Hepatocyte (in vitro differentiated cells): ENCODE measurements at regions not wholly inside any gene's neighbourhood (a gene's known extent, or its start where the extent isn't known, plus 50 kb on each side); places are given as distances from the start of the nearest gene placed in this dataset.

Experiments
- DNase-seq: peaks from one replicate; pipeline ENCODE4 v3.0.0-alpha.2; 2016; ENCODE audit warnings: low spot score
- H2AFZ ChIP-seq: fragments of 200-600 bp; sonication (generic); 2 replicates; pipeline ENCODE4 v1.6.0; 2016; ENCODE audit warnings: antibody characterized with exemption, mild to moderate bottlenecking
- H3K27ac ChIP-seq: fragments of 200-600 bp; sonication (generic); 2 replicates; pipeline ENCODE4 v1.5.1; 2016; ENCODE audit warnings: mild to moderate bottlenecking
- H3K27me3 ChIP-seq: fragments of 200-600 bp; sonication (generic); 2 replicates; pipeline ENCODE4 v1.6.1; 2016
- H3K36me3 ChIP-seq: fragments of 200-600 bp; sonication (generic); replicated peaks from 2 replicates; pipeline ENCODE4 v1.5.1; 2016; ENCODE audit warnings: low read depth; ENCODE audit not compliant: insufficient read depth
- H3K4me1 ChIP-seq: fragments of 200-600 bp; sonication (generic); 2 replicates; pipeline ENCODE4 v1.5.1; 2016; ENCODE audit warnings: mild to moderate bottlenecking, moderate library complexity; ENCODE audit not compliant: insufficient read depth
- H3K4me2 ChIP-seq: fragments of 200-600 bp; sonication (generic); 2 replicates; pipeline ENCODE4 v1.6.0; 2016
- H3K4me3 ChIP-seq: fragments of 200-600 bp; sonication (generic); 2 replicates; pipeline ENCODE4 v1.5.1; 2016; ENCODE audit warnings: mild to moderate bottlenecking
- H3K79me2 ChIP-seq: fragments of 200-600 bp; sonication (generic); 2 replicates; pipeline ENCODE4 v1.6.0; 2017; ENCODE audit warnings: mild to moderate bottlenecking
- H3K9me2 ChIP-seq: fragments of 200-600 bp; sonication (generic); replicated peaks from 2 replicates; pipeline ENCODE4 v1.6.0; 2017; ENCODE audit warnings: mild to moderate bottlenecking; ENCODE audit not compliant: insufficient read depth
- H3K9me3 ChIP-seq: fragments of 200-600 bp; sonication (generic); 2 replicates; pipeline ENCODE4 v1.5.1; 2016; ENCODE audit warnings: low read depth, mild to moderate bottlenecking
- H4K20me1 ChIP-seq: fragments of 200-600 bp; sonication (generic); 2 replicates; pipeline ENCODE4 v1.6.0; 2016; ENCODE audit warnings: mild to moderate bottlenecking; ENCODE audit not compliant: insufficient read depth, poor library complexity, severe bottlenecking
- CTCF ChIP-seq: fragments of 200-600 bp; sonication (generic); IDR thresholded peaks from 2 replicates; pipeline ENCODE4 v1.5.1; 2016; ENCODE audit warnings: antibody characterized with exemption, mild to moderate bottlenecking; ENCODE audit not compliant: poor library complexity
- EZH2 ChIP-seq: fragments of 200-600 bp; sonication (generic); IDR thresholded peaks from 2 replicates; pipeline ENCODE4 v1.6.1; 2016; ENCODE audit warnings: antibody characterized with exemption, mild to moderate bottlenecking, borderline replicate concordance
- EZH2phosphoT487 ChIP-seq: fragments of 200-600 bp; sonication (generic); IDR thresholded peaks from one replicate; pipeline ENCODE4 v1.6.1; 2018; ENCODE audit warnings: antibody characterized with exemption, mild to moderate bottlenecking, low read depth, moderate library complexity; ENCODE audit not compliant: unreplicated experiment, severe bottlenecking
- WGBS: methylation state at CpG from one replicate; pipeline ENCODE4 v1.1.6; 2016; ENCODE audit warnings: low lambda C conversion rate; ENCODE audit errors: missing lambda C conversion rate; 5-methylcytosine and 5-hydroxymethylcytosine counted together

- H3K4me2 ChIP-seq: no peak overlapping the region
- H3K27me3 ChIP-seq: no peaks in the 10 kb centered on the region
- H3K4me3 ChIP-seq: no peak overlapping the region
- H3K4me1 ChIP-seq: no peaks in the 10 kb centered on the region
- no peak overlapping the region for H3K27ac ChIP-seq
- WGBS: 99% methylated on average over 3 of the region's 3 CpGs
- no peaks in the 10 kb centered on the region for H3K9me2 ChIP-seq
- no peak for DNase-seq
- no peaks in the 10 kb centered on the region for H3K36me3 ChIP-seq
- no peak overlapping the region for H2AFZ ChIP-seq
- no peaks in the 10 kb centered on the region for H4K20me1 ChIP-seq
- no peaks in the 10 kb centered on the region for H3K79me2 ChIP-seq
- TF ChIP-seq EZH2phosphoT487 (no peak), CTCF (no peak), EZH2 (no peak)
- no peaks in the 10 kb centered on the region for H3K9me3 ChIP-seq
These were observed 563.9 kb upstream of the SEMA6A start for GRCh38 chr5:117138523-117138922.

- no peaks in the 10 kb centered on the region for H3K79me2 ChIP-seq
- no peaks in the 10 kb centered on the region for H4K20me1 ChIP-seq
- no peaks in the 10 kb centered on the region for H3K36me3 ChIP-seq
- no peaks in the 10 kb centered on the region for H3K27me3 ChIP-seq
- no peak overlapping the region for H3K4me2 ChIP-seq
- TF ChIP-seq CTCF: no peak
- no peak for TF ChIP-seq EZH2phosphoT487
- H3K27ac ChIP-seq: no peak overlapping the region
- no peak for DNase-seq
- no peaks in the 10 kb centered on the region for H3K9me2 ChIP-seq
- no peaks in the 10 kb centered on the region for H3K4me1 ChIP-seq
- no peak overlapping the region for H3K4me3 ChIP-seq
- H2AFZ ChIP-seq: no peak overlapping the region
- 82% methylated on average over 2 of the region's 2 CpGs for WGBS
- H3K9me3 ChIP-seq: no peaks in the 10 kb centered on the region
These were observed 561.2 kb upstream of the SEMA6A start for GRCh38 chr5:117135851-117136250.

- H3K4me2 ChIP-seq: no peak overlapping the region
- H3K27ac ChIP-seq: no peak overlapping the region
- H3K79me2 ChIP-seq: no peaks in the 10 kb centered on the region
- H3K36me3 ChIP-seq: no peaks in the 10 kb centered on the region
- H3K27me3 ChIP-seq: no peaks in the 10 kb centered on the region
- no peaks in the 10 kb centered on the region for H3K9me2 ChIP-seq
- no peak overlapping the region for H2AFZ ChIP-seq
- H3K9me3 ChIP-seq: no peaks in the 10 kb centered on the region
- TF ChIP-seq CTCF (no peak), EZH2phosphoT487 (no peak), EZH2 (no peak)
- H3K4me3 ChIP-seq: no peak overlapping the region
- no peak for DNase-seq
- H4K20me1 ChIP-seq: no peaks in the 10 kb centered on the region
- H3K4me1 ChIP-seq: no peaks in the 10 kb centered on the region
These were observed 558.6 kb upstream of the SEMA6A start for GRCh38 chr5:117133198-117133597.

GRCh38 chr5:117131876-117132275, 557.3 kb upstream of the SEMA6A start:
- DNase-seq: no peak
- no peak overlapping the region for H2AFZ ChIP-seq
- no peak for TF ChIP-seq EZH2phosphoT487
- TF ChIP-seq CTCF: no peak
- no peak for TF ChIP-seq EZH2
- H3K27me3 ChIP-seq: no peaks in the 10 kb centered on the region
- H3K36me3 ChIP-seq: no peaks in the 10 kb centered on the region
- H3K27ac ChIP-seq: no peak overlapping the region
- H3K9me2 ChIP-seq: no peaks in the 10 kb centered on the region
- no peak overlapping the region for H3K4me2 ChIP-seq
- H3K79me2 ChIP-seq: no peaks in the 10 kb centered on the region
- H3K4me3 ChIP-seq: no peak overlapping the region
- H3K9me3 ChIP-seq: no peaks in the 10 kb centered on the region
- no peaks in the 10 kb centered on the region for H3K4me1 ChIP-seq
- no peaks in the 10 kb centered on the region for H4K20me1 ChIP-seq
